ENCODE measurements at regions not wholly inside any gene's neighbourhood (a gene's known extent, or its start where the extent isn't known, plus 50 kb on each side); places are given as distances from the start of the nearest gene placed in this dataset.

DNA sequence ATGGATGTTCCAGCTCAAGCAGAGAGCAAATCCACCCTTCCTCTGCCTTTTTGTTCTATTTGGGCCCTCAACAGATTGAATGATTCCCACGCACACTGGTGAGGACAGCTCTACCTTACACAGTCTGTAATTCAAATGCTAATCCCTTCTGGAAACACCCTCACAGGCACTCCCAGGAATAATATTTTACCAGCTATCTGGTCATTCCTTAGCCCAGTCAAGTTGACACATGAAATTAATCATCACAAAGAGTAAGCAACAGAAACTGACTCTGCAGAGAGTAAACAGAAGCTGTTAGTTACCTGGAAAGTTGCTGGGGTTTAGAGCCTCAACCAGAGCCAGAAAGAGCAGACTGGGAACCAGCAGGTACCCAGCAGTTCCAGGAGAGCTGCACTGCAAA, 75.5 kb upstream of the MMP2 start:
- H3K27me3 ChIP-seq (ENCODE audit: insufficient read depth) = no peaks in the 10 kb centered on the region
- DNase-seq (ENCODE audit: low spot score) = no peak
- Mint-ChIP-seq H3K4me1 (no peaks in the 10 kb centered on the region), H3K27me3 (ENCODE audit: insufficient read depth, low read depth, poor library complexity) (no peaks in the 10 kb centered on the region), H3K9me3 (no peaks in the 10 kb centered on the region), H3K36me3 (ENCODE audit: low read depth) (no peaks in the 10 kb centered on the region), H3K27ac (no peak overlapping the region), H3K4me3 (no peak overlapping the region)
- no peaks in the 10 kb centered on the region for H3K36me3 ChIP-seq (ENCODE audit: insufficient read depth)
- no peak overlapping the region for H3K4me2 ChIP-seq
- no peak overlapping the region; the same call in 1 of the 2 replicates for H2AFZ ChIP-seq
- H3K27ac ChIP-seq (ENCODE audit: low read depth) = no peak overlapping the region
- no peaks in the 10 kb centered on the region for H4K20me1 ChIP-seq (replicated peaks; ENCODE audit: insufficient read depth)
- no peaks in the 10 kb centered on the region for H3K4me1 ChIP-seq (ENCODE audit: insufficient read depth)
- H3K4me3 ChIP-seq = no peak overlapping the region
- no peak for TF ChIP-seq ZNF331 (CRISPR knock-in tag; IDR thresholded peaks at IDR 0.05; ENCODE audit: low read depth)
- no peak for TF ChIP-seq EZH2phosphoT487 (IDR thresholded peaks at IDR 0.05; ENCODE audit: unreplicated experiment)
- TF ChIP-seq, protein P1, sequence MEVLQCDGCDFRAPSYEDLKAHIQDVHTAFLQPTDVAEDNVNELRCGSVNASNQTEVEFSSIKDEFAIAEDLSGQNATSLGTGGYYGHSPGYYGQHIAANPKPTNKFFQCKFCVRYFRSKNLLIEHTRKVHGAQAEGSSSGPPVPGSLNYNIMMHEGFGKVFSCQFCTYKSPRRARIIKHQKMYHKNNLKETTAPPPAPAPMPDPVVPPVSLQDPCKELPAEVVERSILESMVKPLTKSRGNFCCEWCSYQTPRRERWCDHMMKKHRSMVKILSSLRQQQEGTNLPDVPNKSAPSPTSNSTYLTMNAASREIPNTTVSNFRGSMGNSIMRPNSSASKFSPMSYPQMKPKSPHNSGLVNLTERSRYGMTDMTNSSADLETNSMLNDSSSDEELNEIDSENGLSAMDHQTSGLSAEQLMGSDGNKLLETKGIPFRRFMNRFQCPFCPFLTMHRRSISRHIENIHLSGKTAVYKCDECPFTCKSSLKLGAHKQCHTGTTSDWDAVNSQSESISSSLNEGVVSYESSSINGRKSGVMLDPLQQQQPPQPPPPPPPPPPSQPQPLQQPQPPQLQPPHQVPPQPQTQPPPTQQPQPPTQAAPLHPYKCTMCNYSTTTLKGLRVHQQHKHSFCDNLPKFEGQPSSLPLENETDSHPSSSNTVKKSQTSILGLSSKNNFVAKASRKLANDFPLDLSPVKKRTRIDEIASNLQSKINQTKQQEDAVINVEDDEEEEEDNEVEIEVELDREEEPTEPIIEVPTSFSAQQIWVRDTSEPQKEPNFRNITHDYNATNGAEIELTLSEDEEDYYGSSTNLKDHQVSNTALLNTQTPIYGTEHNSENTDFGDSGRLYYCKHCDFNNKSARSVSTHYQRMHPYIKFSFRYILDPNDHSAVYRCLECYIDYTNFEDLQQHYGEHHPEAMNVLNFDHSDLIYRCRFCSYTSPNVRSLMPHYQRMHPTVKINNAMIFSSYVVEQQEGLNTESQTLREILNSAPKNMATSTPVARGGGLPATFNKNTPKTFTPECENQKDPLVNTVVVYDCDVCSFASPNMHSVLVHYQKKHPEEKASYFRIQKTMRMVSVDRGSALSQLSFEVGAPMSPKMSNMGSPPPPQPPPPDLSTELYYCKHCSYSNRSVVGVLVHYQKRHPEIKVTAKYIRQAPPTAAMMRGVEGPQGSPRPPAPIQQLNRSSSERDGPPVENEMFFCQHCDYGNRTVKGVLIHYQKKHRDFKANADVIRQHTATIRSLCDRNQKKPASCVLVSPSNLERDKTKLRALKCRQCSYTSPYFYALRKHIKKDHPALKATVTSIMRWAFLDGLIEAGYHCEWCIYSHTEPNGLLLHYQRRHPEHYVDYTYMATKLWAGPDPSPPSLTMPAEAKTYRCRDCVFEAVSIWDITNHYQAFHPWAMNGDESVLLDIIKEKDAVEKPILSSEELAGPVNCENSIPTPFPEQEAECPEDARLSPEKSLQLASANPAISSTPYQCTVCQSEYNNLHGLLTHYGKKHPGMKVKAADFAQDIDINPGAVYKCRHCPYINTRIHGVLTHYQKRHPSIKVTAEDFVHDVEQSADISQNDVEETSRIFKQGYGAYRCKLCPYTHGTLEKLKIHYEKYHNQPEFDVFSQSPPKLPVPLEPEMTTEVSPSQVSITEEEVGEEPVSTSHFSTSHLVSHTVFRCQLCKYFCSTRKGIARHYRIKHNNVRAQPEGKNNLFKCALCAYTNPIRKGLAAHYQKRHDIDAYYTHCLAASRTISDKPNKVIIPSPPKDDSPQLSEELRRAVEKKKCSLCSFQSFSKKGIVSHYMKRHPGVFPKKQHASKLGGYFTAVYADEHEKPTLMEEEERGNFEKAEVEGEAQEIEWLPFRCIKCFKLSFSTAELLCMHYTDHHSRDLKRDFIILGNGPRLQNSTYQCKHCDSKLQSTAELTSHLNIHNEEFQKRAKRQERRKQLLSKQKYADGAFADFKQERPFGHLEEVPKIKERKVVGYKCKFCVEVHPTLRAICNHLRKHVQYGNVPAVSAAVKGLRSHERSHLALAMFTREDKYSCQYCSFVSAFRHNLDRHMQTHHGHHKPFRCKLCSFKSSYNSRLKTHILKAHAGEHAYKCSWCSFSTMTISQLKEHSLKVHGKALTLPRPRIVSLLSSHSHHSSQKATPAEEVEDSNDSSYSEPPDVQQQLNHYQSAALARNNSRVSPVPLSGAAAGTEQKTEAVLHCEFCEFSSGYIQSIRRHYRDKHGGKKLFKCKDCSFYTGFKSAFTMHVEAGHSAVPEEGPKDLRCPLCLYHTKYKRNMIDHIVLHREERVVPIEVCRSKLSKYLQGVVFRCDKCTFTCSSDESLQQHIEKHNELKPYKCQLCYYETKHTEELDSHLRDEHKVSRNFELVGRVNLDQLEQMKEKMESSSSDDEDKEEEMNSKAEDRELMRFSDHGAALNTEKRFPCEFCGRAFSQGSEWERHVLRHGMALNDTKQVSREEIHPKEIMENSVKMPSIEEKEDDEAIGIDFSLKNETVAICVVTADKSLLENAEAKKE (CRISPR knock-in tag; IDR thresholded peaks at IDR 0.05) = no peak
- TF ChIP-seq, protein P2, sequence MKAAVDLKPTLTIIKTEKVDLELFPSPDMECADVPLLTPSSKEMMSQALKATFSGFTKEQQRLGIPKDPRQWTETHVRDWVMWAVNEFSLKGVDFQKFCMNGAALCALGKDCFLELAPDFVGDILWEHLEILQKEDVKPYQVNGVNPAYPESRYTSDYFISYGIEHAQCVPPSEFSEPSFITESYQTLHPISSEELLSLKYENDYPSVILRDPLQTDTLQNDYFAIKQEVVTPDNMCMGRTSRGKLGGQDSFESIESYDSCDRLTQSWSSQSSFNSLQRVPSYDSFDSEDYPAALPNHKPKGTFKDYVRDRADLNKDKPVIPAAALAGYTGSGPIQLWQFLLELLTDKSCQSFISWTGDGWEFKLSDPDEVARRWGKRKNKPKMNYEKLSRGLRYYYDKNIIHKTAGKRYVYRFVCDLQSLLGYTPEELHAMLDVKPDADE (IDR thresholded peaks at IDR 0.05) = no peak
- TF ChIP-seq NANOG (IDR thresholded peaks at IDR 0.05; ENCODE audit: borderline replicate concordance) = no peak
- no peak for TF ChIP-seq ZNF114 (CRISPR knock-in tag; IDR thresholded peaks at IDR 0.05)
- H3K9me2 ChIP-seq (ENCODE audit: insufficient read depth) = peaks cover 5% of the 10 kb centered on the region
- no peak for ATAC-seq
- H3F3A ChIP-seq (replicated peaks; ENCODE audit: low read depth) = no peaks in the 10 kb centered on the region
- no peaks in the 10 kb centered on the region for H3K79me2 ChIP-seq (replicated peaks; ENCODE audit: insufficient read depth)

Data from GM23338 (cell line).